OCI-LY3 (cell line): ENCODE measurements at regions not wholly inside any gene's neighbourhood (a gene's known extent, or its start where the extent isn't known, plus 50 kb on each side); places are given as distances from the start of the nearest gene placed in this dataset.

Source experiments
- H2AFZ ChIP-seq: fragments of 200-600, 300-600 bp; shearing (Covaris generic); 2 replicates; pipeline ENCODE4 v1.6.0; 2014; ENCODE audit warnings: antibody characterized with exemption, low read depth, low read length
- H3K27ac ChIP-seq: fragments of 200-600, 300-600 bp; sonication (generic); 2 replicates; pipeline ENCODE4 v1.5.1; 2014; ENCODE audit warnings: mild to moderate bottlenecking, low read length, moderate library complexity, mixed read lengths
- H3K27me3 ChIP-seq: fragments of 200-600, 300-600 bp; sonication (generic); 2 replicates; pipeline ENCODE4 v1.6.1; 2014; ENCODE audit warnings: low read depth, low read length, mixed read lengths
- H3K36me3 ChIP-seq: fragments of 200-600, 300-600 bp; sonication (generic); replicated peaks from 2 replicates; pipeline ENCODE3; 2014; ENCODE audit warnings: low read depth, low read length, mixed read lengths
- H3K4me1 ChIP-seq: fragments of 300-600, 200-600 bp; sonication (generic); 2 replicates; pipeline ENCODE4 v1.6.1; 2014; ENCODE audit warnings: low read length, mixed read lengths
- H3K4me2 ChIP-seq: fragments of 200-600, 300-600 bp; sonication (generic); 2 replicates; pipeline ENCODE4 v1.6.1; 2014; ENCODE audit warnings: low read length, mixed read lengths
- H3K4me3 ChIP-seq: fragments of 300-600, 200-600 bp; sonication (generic); 2 replicates; pipeline ENCODE4 v1.5.1; 2014; ENCODE audit warnings: antibody characterized with exemption, mild to moderate bottlenecking, low read length, moderate library complexity
- H3K79me2 ChIP-seq: fragments of 300-600, 200-600 bp; shearing (Covaris generic); 2 replicates; pipeline ENCODE4 v1.6.1; 2014; ENCODE audit warnings: mild to moderate bottlenecking, low read length, mixed read lengths
- H3K9ac ChIP-seq: fragments of 300-600, 200-600 bp; shearing (Covaris generic); 2 replicates; pipeline ENCODE4 v1.6.0; 2014; ENCODE audit warnings: mild to moderate bottlenecking, low read length, moderate library complexity
- H3K9me3 ChIP-seq: fragments of 200-600, 300-600 bp; shearing (Covaris generic); 2 replicates; pipeline ENCODE4 v1.6.1; 2014; ENCODE audit warnings: low read length, mixed read lengths; ENCODE audit not compliant: insufficient read depth
- H4K20me1 ChIP-seq: fragments of 200-600, 300-600 bp; sonication (generic); 2 replicates; pipeline ENCODE4 v1.6.1; 2016; ENCODE audit warnings: low read length, mixed read lengths; ENCODE audit not compliant: insufficient read depth
- CTCF ChIP-seq: fragments of 200-600, 300-600 bp; sonication (generic); IDR thresholded peaks from 2 replicates; pipeline ENCODE4 v1.5.1; 2014; ENCODE audit warnings: antibody characterized with exemption, low read length, low read depth
- EZH2phosphoT487 ChIP-seq: fragments of 200-600 bp; shearing (Covaris generic); IDR thresholded peaks from 2 replicates; pipeline ENCODE4 v1.6.1; 2018; ENCODE audit warnings: antibody characterized with exemption, mixed run types, low read depth

GRCh38 chr4:106583108-106583507, 214.5 kb upstream of the GIMD1 start:
- H4K20me1 ChIP-seq: no peaks in the 10 kb centered on the region
- H3K79me2 ChIP-seq: no peaks in the 10 kb centered on the region
- no peaks in the 10 kb centered on the region for H3K9me3 ChIP-seq
- no peak overlapping the region for H3K4me3 ChIP-seq
- no peak overlapping the region for H3K4me2 ChIP-seq
- no peaks in the 10 kb centered on the region for H3K27me3 ChIP-seq
- 0 out of 2 replicates have a peak, but pooled peaks cover 3% of the 10 kb centered on the region for H3K4me1 ChIP-seq
- no peak overlapping the region for H3K27ac ChIP-seq
- H2AFZ ChIP-seq: no peak overlapping the region
- no peaks in the 10 kb centered on the region for H3K36me3 ChIP-seq
- no peak for TF ChIP-seq EZH2phosphoT487
- no peak for TF ChIP-seq CTCF
- H3K9ac ChIP-seq: no peak overlapping the region

DNA sequence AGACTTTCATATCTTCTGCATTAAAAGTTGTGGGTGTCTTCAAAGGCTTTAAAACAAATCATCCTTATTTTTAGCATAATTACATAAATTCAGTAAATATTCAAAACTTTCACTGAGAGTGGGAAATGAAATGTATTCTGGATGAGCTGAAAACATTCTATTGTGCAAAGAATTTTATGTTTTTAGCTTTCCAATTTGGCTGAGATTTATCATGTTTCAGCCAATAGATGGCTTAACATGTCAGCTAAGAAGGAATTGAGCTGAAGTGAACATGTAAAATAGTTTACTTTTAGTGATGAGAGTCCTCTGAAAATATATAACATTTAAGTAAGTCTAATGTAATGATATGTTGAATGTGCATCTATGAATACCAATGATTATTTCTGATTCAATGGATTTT, 213.5 kb upstream of the GIMD1 start:
- H3K4me1 ChIP-seq: 0 out of 2 replicates have a peak, but pooled peaks cover 3% of the 10 kb centered on the region
- no peak for TF ChIP-seq EZH2phosphoT487
- no peak for TF ChIP-seq CTCF
- H3K9me3 ChIP-seq: no peaks in the 10 kb centered on the region
- H3K27ac ChIP-seq: no peak overlapping the region
- H3K27me3 ChIP-seq: no peaks in the 10 kb centered on the region
- H4K20me1 ChIP-seq: no peaks in the 10 kb centered on the region
- H3K9ac ChIP-seq: no peak overlapping the region
- no peak overlapping the region for H3K4me3 ChIP-seq
- H3K4me2 ChIP-seq: no peak overlapping the region
- no peaks in the 10 kb centered on the region for H3K36me3 ChIP-seq
- H2AFZ ChIP-seq: no peak overlapping the region
- H3K79me2 ChIP-seq: no peaks in the 10 kb centered on the region

- H2AFZ ChIP-seq: no peak overlapping the region
- H3K4me2 ChIP-seq: no peak overlapping the region
- H3K9ac ChIP-seq: no peak overlapping the region
- no peaks in the 10 kb centered on the region for H3K79me2 ChIP-seq
- H3K27me3 ChIP-seq: no peaks in the 10 kb centered on the region
- H3K4me3 ChIP-seq: no peak overlapping the region
- no peaks in the 10 kb centered on the region for H3K36me3 ChIP-seq
- H3K4me1 ChIP-seq: 0 out of 2 replicates have a peak, but pooled peaks cover 3% of the 10 kb centered on the region
- H3K27ac ChIP-seq: no peak overlapping the region
- H4K20me1 ChIP-seq: no peaks in the 10 kb centered on the region
- no peak for TF ChIP-seq EZH2phosphoT487
- H3K9me3 ChIP-seq: no peaks in the 10 kb centered on the region
Measured at GRCh38 chr4:106579236-106579635, 210.7 kb upstream of the GIMD1 start.

DNA sequence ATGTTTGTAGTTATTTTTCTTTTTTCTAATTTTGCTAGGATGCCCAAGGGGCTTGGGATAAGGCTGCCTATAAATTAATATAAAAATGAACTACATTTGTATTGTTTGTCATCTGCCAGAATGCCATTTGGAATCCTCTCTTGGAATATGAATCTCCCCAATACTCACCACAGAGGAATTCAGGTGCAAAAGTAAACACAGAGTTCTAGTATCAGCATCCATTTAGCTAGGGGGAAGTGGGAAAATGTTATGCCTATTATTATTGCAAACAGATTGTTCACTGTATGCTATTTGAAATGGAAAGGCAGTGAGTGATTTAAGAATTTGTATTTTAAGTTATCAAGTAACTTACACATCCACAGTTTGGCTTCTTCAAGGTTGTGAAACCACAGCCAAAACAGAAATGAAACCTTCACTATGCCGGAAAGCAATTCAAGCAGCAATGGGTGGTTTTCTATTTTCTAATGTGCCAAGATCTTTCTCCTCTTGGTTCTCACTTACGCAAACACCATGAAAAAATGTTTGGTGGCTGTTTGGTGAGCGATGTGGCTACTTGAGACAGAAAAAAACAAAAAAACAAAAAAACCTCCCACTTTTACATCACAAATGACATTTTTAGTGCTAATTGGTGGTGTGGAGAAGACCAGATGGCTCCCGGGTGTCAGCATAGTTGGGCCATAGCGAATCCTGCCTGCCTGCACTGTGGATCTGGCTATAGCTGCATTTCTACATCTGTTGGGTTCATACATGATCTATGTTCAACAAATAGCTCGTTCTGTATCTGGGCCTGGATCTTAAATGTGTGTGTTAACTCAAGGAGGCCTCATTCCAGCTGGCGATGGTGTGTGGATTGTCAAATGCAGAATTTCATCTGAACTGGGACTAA, 200.8 kb upstream of the GIMD1 start:
- Histone ChIP-seq H3K9ac (no peak overlapping the region), H3K27ac (peak overlapping the region; percentile 28), H3K4me1 (peaks cover 15% of the 10 kb centered on the region), H4K20me1 (no peaks in the 10 kb centered on the region), H3K36me3 (no peaks in the 10 kb centered on the region), H3K4me3 (peak overlapping the region; percentile 50), H2AFZ (0 out of 2 replicates have a peak overlapping the region, but pooled peaks have one; percentile 7), H3K79me2 (no peaks in the 10 kb centered on the region), H3K9me3 (no peaks in the 10 kb centered on the region), H3K27me3 (no peaks in the 10 kb centered on the region), H3K4me2 (peak overlapping the region; percentile 78)
- no peak for TF ChIP-seq EZH2phosphoT487
- no peak for TF ChIP-seq CTCF
